GM21529 (cell line): ENCODE measurements at regions not wholly inside any gene's neighbourhood (a gene's known extent, or its start where the extent isn't known, plus 50 kb on each side); places are given as distances from the start of the nearest gene placed in this dataset.
"Not testable (repeated sequence)": the region's sequence is repeated elsewhere in the genome, so short reads cannot be mapped to it uniquely, and the experiment has no call there.

Source experiments
- ATAC-seq: cut with Tn5 transposase; IDR thresholded peaks from one replicate; pipeline ENCODE4 v1.9.1; 2021; ENCODE audit not compliant: unreplicated experiment

GRCh38 chr17:26936645-26937044 lies 357.3 kb upstream of the WSB1 start:
- ATAC-seq: not testable (repeated sequence)

DNA sequence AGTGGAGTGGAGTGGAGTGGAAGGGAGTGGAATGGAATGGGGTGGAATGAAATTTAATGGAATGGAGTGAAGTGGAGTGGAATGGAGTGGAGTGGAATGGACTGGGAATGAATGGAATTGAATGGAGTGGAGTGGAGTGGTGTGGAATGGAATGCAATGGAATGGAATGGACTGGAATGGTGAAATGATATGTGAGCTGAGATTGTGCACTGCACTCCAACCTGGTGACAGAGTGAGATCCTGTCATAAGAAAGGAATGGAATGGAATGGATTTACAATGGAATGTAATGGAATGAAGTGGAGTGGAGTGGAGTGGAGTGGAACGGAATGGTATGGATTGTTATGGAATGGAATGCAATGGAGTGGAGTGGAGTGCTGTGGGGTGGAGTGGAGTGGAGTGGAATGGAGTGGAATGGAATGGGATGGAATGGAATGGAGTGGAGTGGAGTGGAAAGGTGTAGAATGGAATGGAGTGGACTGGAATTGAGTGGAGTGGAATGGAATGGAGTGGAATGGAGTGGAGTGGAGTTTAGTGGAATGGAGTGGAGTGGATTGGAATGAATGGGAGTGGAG lies 356.1 kb upstream of the WSB1 start:
- not testable (repeated sequence) for ATAC-seq

DNA sequence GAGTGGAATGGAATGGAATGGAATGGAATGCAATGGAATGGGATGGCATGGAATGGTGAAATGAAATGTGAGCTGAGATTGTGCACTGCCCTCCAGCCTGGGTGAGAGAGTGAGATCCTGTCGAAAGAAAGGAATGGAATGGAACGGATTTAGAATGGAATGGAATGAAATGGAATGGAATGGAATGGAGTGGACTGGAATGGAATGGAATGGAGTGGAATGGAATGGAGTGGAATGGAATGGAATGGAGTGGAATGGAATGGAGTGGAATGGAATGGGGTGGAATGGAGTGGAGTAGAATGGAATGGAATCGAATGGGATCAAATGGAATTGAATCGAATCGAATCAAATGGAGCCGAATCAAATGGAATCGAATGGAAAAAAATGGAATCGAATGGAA lies 354.2 kb upstream of the WSB1 start:
- not testable (repeated sequence) for ATAC-seq

GRCh38 chr17:26940587-26940986 lies 353.3 kb upstream of the WSB1 start:
- ATAC-seq: not testable (repeated sequence)

DNA sequence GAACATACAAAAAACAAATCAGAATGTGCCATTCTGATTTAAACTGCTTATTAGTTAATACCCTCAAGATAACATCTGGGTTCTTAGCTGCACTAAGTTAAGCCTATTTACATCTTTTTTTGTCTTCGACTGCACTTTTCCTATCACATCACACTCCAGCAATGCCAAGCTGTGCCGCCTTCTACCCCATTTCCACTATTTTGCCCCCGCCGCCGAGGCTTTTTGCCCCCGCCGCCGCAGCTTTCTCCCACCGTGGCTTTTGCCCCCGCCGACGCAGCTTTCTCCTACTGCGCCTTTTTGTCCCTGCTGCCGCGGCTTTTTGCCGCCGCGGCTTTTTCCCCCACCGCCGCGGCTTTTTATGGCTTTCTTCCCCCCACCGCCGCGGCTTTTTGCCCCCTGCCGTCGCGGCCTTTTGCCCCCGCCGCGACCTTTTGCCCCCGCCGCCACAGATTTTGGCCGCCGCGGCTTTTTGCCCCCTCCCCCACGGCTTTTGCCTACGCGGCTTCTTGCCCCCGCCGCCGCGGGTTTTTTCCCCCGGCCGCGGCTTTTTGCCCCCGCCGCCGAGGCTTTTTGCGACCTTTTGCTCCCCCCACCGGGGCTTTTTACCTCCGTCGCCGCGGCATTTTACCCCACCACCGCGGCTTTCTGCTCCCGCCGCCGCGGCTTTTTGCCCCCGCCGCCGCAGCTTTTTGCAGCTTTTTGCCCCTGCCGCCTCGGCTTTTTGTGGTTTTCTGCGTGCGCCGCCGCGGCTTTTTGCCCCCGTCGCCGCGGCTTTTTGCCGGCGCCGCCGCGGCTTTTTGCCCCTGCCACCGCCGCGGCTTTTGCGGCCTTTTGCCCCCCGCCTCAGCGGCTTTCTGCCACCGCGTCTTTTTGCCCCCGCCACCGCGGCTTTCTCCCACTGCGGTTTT lies 331.4 kb upstream of the WSB1 start:
- ATAC-seq: no peak

- ATAC-seq: no peak
These were observed 330.8 kb upstream of the WSB1 start for GRCh38 chr17:26963163-26963503.

- ATAC-seq: not testable (repeated sequence)
These were observed 327.9 kb upstream of the WSB1 start for GRCh38 chr17:26965898-26966624.

GRCh38 chr17:26966625-26967179 lies 327.2 kb upstream of the WSB1 start:
- ATAC-seq: not testable (repeated sequence)

DNA sequence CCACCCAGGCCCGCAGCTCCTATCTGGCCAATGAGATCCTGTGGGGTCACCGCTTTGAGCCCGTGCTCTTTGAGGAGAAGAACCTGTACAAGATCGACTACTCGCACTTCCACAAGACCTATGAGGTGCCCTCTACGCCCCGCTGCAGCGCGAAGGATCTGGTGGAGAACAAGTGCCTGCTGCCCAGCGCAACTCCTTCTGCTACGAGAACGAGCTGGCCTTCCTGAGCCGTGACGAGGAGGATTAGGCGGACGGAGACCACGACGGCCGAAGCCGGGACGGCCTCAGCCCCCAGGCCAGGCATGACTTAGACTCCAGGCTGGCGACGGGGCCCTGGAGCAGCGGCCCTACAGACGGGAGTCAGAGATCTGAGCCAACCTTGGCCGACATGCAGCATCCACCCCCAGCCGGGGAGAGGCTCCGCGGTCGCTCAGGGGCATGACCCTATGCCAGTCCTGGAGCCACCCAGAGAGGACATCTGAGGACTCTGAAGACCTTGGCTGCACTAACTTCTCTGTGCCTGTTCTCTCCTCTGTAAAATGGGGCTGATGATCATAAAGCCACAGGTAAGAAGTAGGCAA lies 312.0 kb upstream of the WSB1 start:
- ATAC-seq: not testable (repeated sequence)

DNA sequence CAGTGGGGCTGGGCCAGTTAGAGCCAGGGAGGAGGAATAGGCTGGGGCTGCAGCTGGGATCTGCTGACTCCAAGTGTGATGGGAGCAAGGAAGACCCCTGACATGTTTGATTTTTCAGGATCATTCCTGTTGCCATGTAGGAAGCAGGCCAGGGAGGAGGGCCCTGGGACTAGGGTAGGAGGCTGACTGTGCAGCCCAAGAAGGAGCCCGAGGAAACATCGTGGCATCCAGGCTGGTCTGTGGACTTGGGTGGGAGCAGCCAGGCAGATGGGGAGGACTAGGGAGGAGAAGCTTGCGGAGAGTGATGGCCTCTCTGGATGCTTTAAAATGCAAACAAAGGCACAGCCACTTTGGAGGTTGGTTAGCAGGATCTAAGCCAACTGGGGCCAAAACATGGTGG lies 311.4 kb upstream of the WSB1 start:
- not testable (repeated sequence) for ATAC-seq

DNA sequence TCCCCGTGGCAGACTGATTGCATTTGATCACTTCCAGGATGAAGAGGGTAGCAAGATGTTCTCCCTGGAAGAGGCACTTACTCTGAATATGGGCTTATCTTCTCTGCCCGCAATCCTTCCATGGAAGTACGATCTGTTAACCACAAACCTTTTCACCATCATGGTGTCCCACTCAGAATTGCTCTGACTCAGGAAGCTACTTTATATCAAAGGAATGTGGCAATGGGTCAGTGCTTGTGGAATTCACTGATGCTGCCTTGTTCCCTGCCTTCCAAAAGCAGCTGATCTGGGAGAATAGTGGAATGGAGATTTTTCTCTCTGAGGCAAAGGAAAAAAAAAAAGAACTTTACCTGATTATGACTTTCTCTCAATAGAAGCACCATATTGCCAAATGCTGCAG lies 306.1 kb upstream of the WSB1 start:
- ATAC-seq: not testable (repeated sequence)

DNA sequence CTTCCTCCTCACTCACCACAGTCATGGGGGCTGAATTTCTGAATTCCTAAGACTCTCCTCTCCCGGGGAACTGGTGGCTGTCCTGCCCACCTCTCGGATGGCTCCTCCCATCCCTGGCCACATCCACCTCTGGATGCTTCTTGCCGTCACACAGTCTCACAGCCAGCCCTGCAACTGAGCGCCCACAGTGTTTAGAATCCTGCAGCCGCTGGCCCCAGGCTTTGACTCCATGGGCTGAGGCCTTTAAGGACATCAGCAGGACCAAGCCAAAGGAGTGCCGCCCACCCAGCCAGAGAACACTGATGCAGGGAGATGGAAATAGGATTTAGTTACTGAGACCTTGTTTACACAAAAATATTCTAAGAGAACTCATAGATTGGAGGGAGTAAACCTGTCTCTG lies 299.3 kb upstream of the WSB1 start:
- not testable (repeated sequence) for ATAC-seq

- ATAC-seq: not testable (repeated sequence)
These were observed 297.6 kb upstream of the WSB1 start for GRCh38 chr17:26996146-26996916.

GRCh38 chr17:27007734-27008531 lies 286.0 kb upstream of the WSB1 start:
- ATAC-seq: not testable (repeated sequence)

DNA sequence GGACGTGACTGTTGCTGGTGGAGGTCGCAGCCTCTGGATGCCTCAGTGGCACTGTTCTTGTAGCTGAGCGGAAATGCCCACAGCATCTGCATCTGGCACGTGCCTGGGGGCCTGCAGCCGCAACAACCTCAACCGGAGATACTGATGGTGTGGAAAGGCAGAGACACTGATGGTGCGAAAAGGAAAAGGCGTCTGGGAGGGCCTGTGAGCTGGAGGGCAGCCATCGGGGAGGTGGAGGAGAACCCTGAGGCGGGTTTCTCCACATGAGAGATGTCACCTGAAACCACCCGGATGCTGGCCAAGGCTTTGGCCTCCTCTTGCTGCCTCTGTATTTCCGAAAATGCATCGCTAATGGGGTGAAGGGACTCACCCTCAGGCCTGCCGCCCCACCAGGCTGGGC lies 284.8 kb upstream of the WSB1 start:
- no peak for ATAC-seq

GRCh38 chr17:27010138-27010537 lies 283.8 kb upstream of the WSB1 start:
- not testable (repeated sequence) for ATAC-seq

DNA sequence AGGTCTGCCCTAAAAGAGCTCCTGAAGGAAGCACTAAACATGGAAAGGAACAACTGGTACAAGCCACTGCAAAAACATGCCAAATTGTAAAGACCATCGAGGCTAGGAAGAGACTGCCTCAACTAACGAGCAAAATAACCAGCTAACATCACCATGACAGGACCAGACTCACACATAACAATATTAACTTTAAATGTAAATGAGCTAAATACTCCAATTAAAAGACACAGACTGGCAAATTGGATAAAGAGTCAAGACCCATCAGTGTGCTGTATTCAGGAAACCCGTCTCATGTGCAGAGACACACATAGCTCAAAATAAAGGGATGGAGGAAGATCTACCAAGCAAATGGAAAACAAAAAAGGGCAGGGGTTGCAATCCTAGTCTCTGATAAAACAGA lies 263.4 kb upstream of the WSB1 start:
- not testable (repeated sequence) for ATAC-seq

DNA sequence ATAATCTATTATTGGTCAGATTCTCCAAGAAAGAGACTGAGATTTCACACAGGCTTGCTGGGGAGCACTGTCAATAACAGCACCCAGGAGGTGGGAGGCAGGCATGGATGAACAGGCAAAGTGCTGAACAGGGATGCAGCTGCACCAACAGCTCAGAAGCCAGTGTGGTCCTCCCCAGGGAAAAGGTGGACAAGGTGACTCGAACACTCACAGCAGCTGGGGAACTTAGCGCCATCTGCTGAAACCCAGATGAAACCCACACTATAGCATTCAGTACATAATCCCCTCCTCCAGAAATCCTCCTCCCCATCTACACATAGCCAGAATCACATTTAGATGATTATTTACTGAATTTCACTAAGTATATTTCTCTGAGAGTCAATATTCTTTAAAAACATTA lies 255.2 kb upstream of the WSB1 start:
- no peak for ATAC-seq

- not testable (repeated sequence) for ATAC-seq
These were observed 248.9 kb upstream of the WSB1 start for GRCh38 chr17:27045039-27045438.
